ENCODE measurements at regions not wholly inside any gene's neighbourhood (a gene's known extent, or its start where the extent isn't known, plus 50 kb on each side); places are given as distances from the start of the nearest gene placed in this dataset.

GRCh38 chr3:187888701-187889100 lies 143.4 kb upstream of the BCL6 start:
- Histone ChIP-seq H3K9me3 (ENCODE audit: control insufficient read depth, insufficient read depth, low read depth, low read length) (no peaks in the 10 kb centered on the region), H3K27ac (ENCODE audit: extremely low read depth, low read depth, low read length) (no peak overlapping the region), H3K4me3 (ENCODE audit: low read depth, low read length) (no peak overlapping the region), H3K4me1 (ENCODE audit: control insufficient read depth, insufficient read depth, low read length) (no peaks in the 10 kb centered on the region), H3K36me3 (ENCODE audit: control insufficient read depth in 2 of 2, insufficient read depth in 1 of 2, low read length in 2 of 2) (no peaks in the 10 kb centered on the region)
- TF ChIP-seq MZF1 (tag by site-specific recombination; IDR thresholded peaks at IDR 0.05; ENCODE audit: borderline replicate concordance), result no peak
- TF ChIP-seq ZNF514 (tag by site-specific recombination; IDR thresholded peaks at IDR 0.05), result no peak
- TF ChIP-seq ZNF580 (tag by site-specific recombination; IDR thresholded peaks at IDR 0.05), result no peak
- no peak for TF ChIP-seq OVOL3 (tag by site-specific recombination; IDR thresholded peaks at IDR 0.05)
- no peak for TF ChIP-seq ZNF354C (tag by site-specific recombination; IDR thresholded peaks at IDR 0.05; ENCODE audit: borderline replicate concordance, low read depth)
- TF ChIP-seq ZFP37 (tag by site-specific recombination; IDR thresholded peaks at IDR 0.05), result no peak
- no peak for TF ChIP-seq HOXA7 (CRISPR knock-in tag; IDR thresholded peaks at IDR 0.05; ENCODE audit: borderline replicate concordance)
- no peak for TF ChIP-seq ZNF280D (tag by site-specific recombination; IDR thresholded peaks at IDR 0.05)
- no peak for TF ChIP-seq ZNF148 (tag by site-specific recombination; IDR thresholded peaks at IDR 0.05; ENCODE audit: borderline replicate concordance)
- TF ChIP-seq ZNF692 (tag by site-specific recombination; IDR thresholded peaks at IDR 0.05), result no peak
- TF ChIP-seq ZNF292 (tag by site-specific recombination; IDR thresholded peaks at IDR 0.05; ENCODE audit: borderline replicate concordance, low read depth), result no peak
- no peak for TF ChIP-seq ZSCAN30 (tag by site-specific recombination; IDR thresholded peaks at IDR 0.05)
- no peak for TF ChIP-seq ZNF391 (tag by site-specific recombination; IDR thresholded peaks at IDR 0.05; ENCODE audit: borderline replicate concordance, low read depth)
- no peak for TF ChIP-seq ZBTB11 (tag by site-specific recombination; conservative IDR thresholded peaks at IDR 0.05; ENCODE audit: low read depth)
- no peak for TF ChIP-seq ZNF184 (tag by site-specific recombination; IDR thresholded peaks at IDR 0.05)
- TF ChIP-seq ZNF211 (tag by site-specific recombination; IDR thresholded peaks at IDR 0.05; ENCODE audit: low read depth), result no peak
- TF ChIP-seq ZBTB10 (tag by site-specific recombination; IDR thresholded peaks at IDR 0.05), result no peak
- no peak for TF ChIP-seq ZNF488 (tag by site-specific recombination; IDR thresholded peaks at IDR 0.05)
- ChIA-PET POLR2A (no interaction called here), CTCF (no interaction called here)

Data from HEK293 (cell line).